ENCODE measurements at regions not wholly inside any gene's neighbourhood (a gene's known extent, or its start where the extent isn't known, plus 50 kb on each side); places are given as distances from the start of the nearest gene placed in this dataset.

GRCh38 chr3:145177828-145178227 lies 983.2 kb downstream of the PLOD2 start:
- H4K5ac ChIP-seq (ENCODE audit: insufficient read length, low read depth, low read length), result no peak overlapping the region
- no peak overlapping the region for H2BK120ac ChIP-seq (ENCODE audit: low read depth, low read length, poor library complexity, severe bottlenecking)
- H3K79me1 ChIP-seq (ENCODE audit: insufficient read depth, low read depth, low read length, poor library complexity, severe bottlenecking), result no peaks in the 10 kb centered on the region
- H3K18ac ChIP-seq (ENCODE audit: insufficient read length, low read depth, low read length), result no peak overlapping the region
- H3K9ac ChIP-seq (ENCODE audit: extremely low read depth, insufficient read length, low read length), result no peak overlapping the region
- H3K9me3 ChIP-seq (ENCODE audit: control insufficient read depth, low read depth, low read length), result no peaks in the 10 kb centered on the region
- H3K23ac ChIP-seq (ENCODE audit: insufficient read length, low read depth, low read length), result no peak overlapping the region
- no peak overlapping the region for H2BK12ac ChIP-seq (ENCODE audit: insufficient read length, low read depth, low read length)
- Mint-ChIP-seq H3K4me3 (no peak overlapping the region), H3K36me3 (ENCODE audit: insufficient read depth in 1 of 3, low read depth in 3 of 3) (no peaks in the 10 kb centered on the region), H3K9me3 (no peaks in the 10 kb centered on the region), H3K4me1 (peaks cover 16 to 17% of the 10 kb centered on the region in 2 experiments), H3K27me3 (ENCODE audit: low read depth) (no peaks in the 10 kb centered on the region), H3K27ac (no peak overlapping the region)
- H3K27ac ChIP-seq (ENCODE audit: insufficient read length, low read depth, low read length), result no peak overlapping the region
- no peak overlapping the region for H2AK5ac ChIP-seq (ENCODE audit: insufficient read length, low read length)
- no peak overlapping the region for H4K8ac ChIP-seq (replicated peaks; ENCODE audit: insufficient read length, low read depth, low read length)
- no peak overlapping the region for H3K4me2 ChIP-seq (ENCODE audit: insufficient read depth, insufficient read length, low read length)
- no peak overlapping the region for H3K14ac ChIP-seq (ENCODE audit: insufficient read depth, low read length)
- no peak overlapping the region for H4K91ac ChIP-seq (ENCODE audit: insufficient read length, low read depth, low read length)
- H2AFZ ChIP-seq (ENCODE audit: low read length), result no peak overlapping the region
- no CpG with 5 or more reads among the region's 2 CpGs for WGBS (ENCODE audit: extremely low coverage, insufficient read length, low lambda C conversion rate)
- no peaks in the 10 kb centered on the region for H3K27me3 ChIP-seq (ENCODE audit: insufficient read depth, low read length)
- no peak overlapping the region for H3K56ac ChIP-seq (ENCODE audit: insufficient read length, low read depth, low read length)
- no peaks in the 10 kb centered on the region for H3K79me2 ChIP-seq (ENCODE audit: insufficient read depth, low read length)
- no peak for TF ChIP-seq CTCF (conservative IDR thresholded peaks at IDR 0.05)
- no peak for DNase-seq
- no peak overlapping the region for H3K4ac ChIP-seq (ENCODE audit: low read depth, low read length)
- H3K23me2 ChIP-seq (ENCODE audit: insufficient read length, low read depth, low read length, poor library complexity, severe bottlenecking), result no peaks in the 10 kb centered on the region
- no peak overlapping the region for H2BK5ac ChIP-seq (ENCODE audit: insufficient read length, low read length)
- H3K4me1 ChIP-seq (ENCODE audit: insufficient read depth, low read length), result peaks cover 2% of the 10 kb centered on the region; the same call in 1 of the 2 replicates
- no peaks in the 10 kb centered on the region for H4K20me1 ChIP-seq (ENCODE audit: control insufficient read depth, insufficient read depth, insufficient read length)
- H2BK20ac ChIP-seq (ENCODE audit: low read depth, low read length, poor library complexity, severe bottlenecking), result no peak overlapping the region
- no peak overlapping the region for H3T11ph ChIP-seq (ENCODE audit: low read length)
- H2BK15ac ChIP-seq (ENCODE audit: low read depth, low read length), result no peak overlapping the region

All from H9 (cell line).